ENCODE measurements at regions not wholly inside any gene's neighbourhood (a gene's known extent, or its start where the extent isn't known, plus 50 kb on each side); places are given as distances from the start of the nearest gene placed in this dataset.

GRCh38 chr4:181261279-181261678, 981.9 kb upstream of the TENM3 start:
- no peak overlapping the region for H3K56ac ChIP-seq (ENCODE audit: extremely low read depth, insufficient read depth, low read length)
- intact Hi-C loops (cut with micrococcal nuclease): no loop called here
- no peak overlapping the region for H2AFZ ChIP-seq (replicated peaks; ENCODE audit: low read length, poor library complexity)
- no peaks in the 10 kb centered on the region; the same call in 1 of the 2 replicates for H3K9me3 ChIP-seq (ENCODE audit: control insufficient read depth, insufficient read depth, low read length)
- no peak overlapping the region for H2AK9ac ChIP-seq (replicated peaks; ENCODE audit: low read depth, low read length, poor library complexity)
- no peak overlapping the region for H3K4me3 ChIP-seq (ENCODE audit: insufficient read depth, low read depth, low read length)
- H3K36me3 ChIP-seq (ENCODE audit: control insufficient read depth, insufficient read depth, low read length): no peaks in the 10 kb centered on the region
- H3K14ac ChIP-seq (replicated peaks; ENCODE audit: low read depth, low read length): no peak overlapping the region
- ATAC-seq (ENCODE audit: low read depth): peak; percentile 61
- POLR2A ChIA-PET (ENCODE audit: unreplicated experiment): no interaction called here
- H3K4me2 ChIP-seq (ENCODE audit: low read depth, low read length): no peak overlapping the region
- H2BK20ac ChIP-seq (ENCODE audit: low read depth, low read length): no peak overlapping the region
- WGBS, 2 experiments (ENCODE audit: extremely low coverage in 2 of 2, insufficient read length in 1 of 2): no CpG with 5 or more reads among the region's 5 CpGs
- no peak overlapping the region for H2BK5ac ChIP-seq (ENCODE audit: low read depth, low read length, poor library complexity, severe bottlenecking)
- dilution Hi-C loops (cut with HindIII; ENCODE audit: low sequenced_read_pairs, unreplicated experiment): no loop called here
- DNase-seq: peak; percentile 32
- H4K20me1 ChIP-seq (ENCODE audit: insufficient read depth, low read length): no peaks in the 10 kb centered on the region
- no peak overlapping the region for H4K91ac ChIP-seq (ENCODE audit: insufficient read depth, low read depth, low read length)
- no peak for TF ChIP-seq RFX5 (IDR thresholded peaks at IDR 0.05; ENCODE audit: low read depth, low read length)
- TF ChIP-seq RAD21 (IDR thresholded peaks at IDR 0.05; ENCODE audit: low read length): peak; percentile 32; the same call in 1 of the 2 replicates
- TF ChIP-seq NFE2L2 (IDR thresholded peaks at IDR 0.05; ENCODE audit: low read depth, low read length): no peak
- no peak for TF ChIP-seq MXI1 (IDR thresholded peaks at IDR 0.05; ENCODE audit: borderline replicate concordance, low read depth, low read length)
- no peak for TF ChIP-seq FOS (IDR thresholded peaks at IDR 0.05; ENCODE audit: low read depth, low read length)
- no peak for TF ChIP-seq MAZ (IDR thresholded peaks at IDR 0.05; ENCODE audit: borderline replicate concordance, low read depth, low read length)
- no peak for TF ChIP-seq MAFK (IDR thresholded peaks at IDR 0.05; ENCODE audit: low read depth, low read length)
- no peak for TF ChIP-seq BHLHE40 (IDR thresholded peaks at IDR 0.05; ENCODE audit: low read depth, low read length)
- no peak for TF ChIP-seq RCOR1 (IDR thresholded peaks at IDR 0.05; ENCODE audit: insufficient replicate concordance, low read length)
- TF ChIP-seq SMC3 (IDR thresholded peaks at IDR 0.05; ENCODE audit: low read depth, low read length): peak; percentile 26; the same call in 1 of the 2 replicates
- TF ChIP-seq CTCF (conservative IDR thresholded peaks at IDR 0.05; ENCODE audit: low read depth, low read length): peak; percentile 35
- H3K9ac ChIP-seq (ENCODE audit: low read depth, low read length): no peak overlapping the region
- no TSS peak for BruUV-seq (replicated peaks)
- no peak overlapping the region for H3K18ac ChIP-seq (ENCODE audit: low read depth, low read length)
- no peaks in the 10 kb centered on the region for H3K27me3 ChIP-seq (ENCODE audit: control insufficient read depth, insufficient read depth, low read length)
- no peaks in the 10 kb centered on the region for H3K9me1 ChIP-seq (ENCODE audit: insufficient read depth, low read length)
- CTCF ChIA-PET: interaction anchor here (1.4 kb wide), 1 partner anchor 267 kb away, joined by 8 read pairs; no protein-coding TSS in a partner anchor
- no peaks in the 10 kb centered on the region for H3K4me1 ChIP-seq (ENCODE audit: control insufficient read depth, insufficient read depth, low read length)
- H4K5ac ChIP-seq (ENCODE audit: low read depth, low read length): no peak overlapping the region
- in situ Hi-C loops (cut with MboI; ENCODE audit: low sequenced_read_pairs): no loop called here
- no peaks in the 10 kb centered on the region for H3K79me1 ChIP-seq (ENCODE audit: low read depth in 1 of 2, low read length in 2 of 2)
- H3K23ac ChIP-seq (ENCODE audit: low read depth, low read length): no peak overlapping the region
- H2AK5ac ChIP-seq (ENCODE audit: low read depth, low read length): no peak overlapping the region
- H2BK15ac ChIP-seq (ENCODE audit: low read depth, low read length): no peak overlapping the region
- H3K27ac ChIP-seq (ENCODE audit: insufficient read depth, low read length): no peak overlapping the region
- no peak overlapping the region for H3K4ac ChIP-seq (ENCODE audit: low read depth, low read length)
- no peak overlapping the region for H2BK120ac ChIP-seq (ENCODE audit: low read depth, low read length)
- no peak overlapping the region for H4K8ac ChIP-seq (ENCODE audit: low read depth in 2 of 2, low read length in 2 of 2)

Data from IMR-90 (cell line).